ENCODE measurements at regions not wholly inside any gene's neighbourhood (a gene's known extent, or its start where the extent isn't known, plus 50 kb on each side); places are given as distances from the start of the nearest gene placed in this dataset.

DNA sequence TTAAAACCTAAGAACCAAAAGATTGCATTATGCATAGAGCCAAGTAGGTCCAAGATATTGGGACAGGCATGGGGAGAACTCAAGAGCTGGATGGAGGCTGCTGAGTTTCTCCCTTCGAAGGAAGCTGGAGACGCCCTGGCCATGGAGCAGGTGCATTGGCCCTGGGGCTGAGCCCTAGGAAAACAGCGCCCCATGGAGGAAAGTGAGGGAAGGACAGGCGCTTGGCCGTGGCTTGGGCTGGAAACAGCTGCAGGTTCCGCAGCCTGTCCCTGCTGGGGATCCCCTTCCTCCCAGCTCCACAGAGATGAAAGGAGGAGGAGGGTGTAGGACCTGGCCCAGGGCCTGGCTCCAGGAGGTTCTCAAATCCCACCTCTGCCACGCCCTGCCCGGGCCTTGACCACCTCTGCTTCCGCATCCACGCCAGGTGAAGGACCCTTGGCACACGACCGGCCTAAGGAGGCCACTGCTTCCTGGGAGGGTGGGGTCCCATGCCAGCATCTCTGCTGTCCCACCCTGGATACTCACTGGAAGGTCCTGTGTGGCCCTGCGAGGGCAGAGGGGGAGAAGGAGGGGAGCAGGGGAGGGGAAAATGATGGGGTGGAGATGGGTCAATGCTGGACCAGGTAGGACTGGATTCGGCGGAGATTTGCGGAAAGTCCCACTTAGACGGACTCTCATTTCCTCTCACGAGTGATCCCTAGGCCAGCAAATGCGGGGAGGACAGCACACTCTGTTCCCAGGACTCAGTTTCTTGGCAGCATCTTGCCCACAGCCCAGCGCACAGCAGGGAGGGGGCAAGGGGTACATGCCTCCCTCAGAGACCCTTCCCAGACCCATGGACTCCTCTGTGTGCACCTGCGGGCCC is 258.6 kb upstream of the TCERG1L start:
- TF ChIP-seq POLR2A (IDR thresholded peaks at IDR 0.05) (no peak), POLR2AphosphoS5 (IDR thresholded peaks at IDR 0.05) (no peak)
- TF ChIP-seq, protein P1, sequence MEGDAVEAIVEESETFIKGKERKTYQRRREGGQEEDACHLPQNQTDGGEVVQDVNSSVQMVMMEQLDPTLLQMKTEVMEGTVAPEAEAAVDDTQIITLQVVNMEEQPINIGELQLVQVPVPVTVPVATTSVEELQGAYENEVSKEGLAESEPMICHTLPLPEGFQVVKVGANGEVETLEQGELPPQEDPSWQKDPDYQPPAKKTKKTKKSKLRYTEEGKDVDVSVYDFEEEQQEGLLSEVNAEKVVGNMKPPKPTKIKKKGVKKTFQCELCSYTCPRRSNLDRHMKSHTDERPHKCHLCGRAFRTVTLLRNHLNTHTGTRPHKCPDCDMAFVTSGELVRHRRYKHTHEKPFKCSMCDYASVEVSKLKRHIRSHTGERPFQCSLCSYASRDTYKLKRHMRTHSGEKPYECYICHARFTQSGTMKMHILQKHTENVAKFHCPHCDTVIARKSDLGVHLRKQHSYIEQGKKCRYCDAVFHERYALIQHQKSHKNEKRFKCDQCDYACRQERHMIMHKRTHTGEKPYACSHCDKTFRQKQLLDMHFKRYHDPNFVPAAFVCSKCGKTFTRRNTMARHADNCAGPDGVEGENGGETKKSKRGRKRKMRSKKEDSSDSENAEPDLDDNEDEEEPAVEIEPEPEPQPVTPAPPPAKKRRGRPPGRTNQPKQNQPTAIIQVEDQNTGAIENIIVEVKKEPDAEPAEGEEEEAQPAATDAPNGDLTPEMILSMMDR (IDR thresholded peaks at IDR 0.05): no peak

All from suprapubic skin (tissue), 4 donors.